Astrocyte (in vitro differentiated cells and primary cell): ENCODE measurements at regions not wholly inside any gene's neighbourhood (a gene's known extent, or its start where the extent isn't known, plus 50 kb on each side); places are given as distances from the start of the nearest gene placed in this dataset.

Experiments
- DNase-seq: peaks from one replicate; pipeline ENCODE4 v3.0.0-alpha.2; 2010; ENCODE audit warnings: low read depth
- FAIRE-seq: peaks from 2 replicates; lab custom pipeline; 2011; peaks lifted over from hg19 to GRCh38; lab: Jason Lieb, UNC
- H2AFZ ChIP-seq: 2 replicates; pipeline ENCODE4 v1.6.0; 2012; ENCODE audit warnings: low read depth, low read length, inconsistent platforms
- H3K27ac ChIP-seq: 2 replicates; pipeline ENCODE4 v1.5.1; 2011; ENCODE audit warnings: low read depth, low read length, inconsistent platforms
- H3K27me3 ChIP-seq: 2 replicates; pipeline ENCODE4 v1.6.0; 2011; ENCODE audit warnings: low read length, inconsistent platforms; ENCODE audit not compliant: insufficient read depth
- H3K36me3 ChIP-seq: 2 replicates; pipeline ENCODE4 v1.5.1; 2011; ENCODE audit warnings: low read length, inconsistent platforms; ENCODE audit not compliant: insufficient read depth
- H3K4me1 ChIP-seq: 2 replicates; pipeline ENCODE4 v1.5.1; 2011; ENCODE audit warnings: low read length, inconsistent platforms; ENCODE audit not compliant: insufficient read depth
- H3K4me2 ChIP-seq: 2 replicates; pipeline ENCODE4 v1.6.0; 2012; ENCODE audit warnings: low read length, inconsistent platforms
- H3K4me3 ChIP-seq: 2 replicates; pipeline ENCODE4 v1.5.1; 2011; ENCODE audit warnings: low read depth, mild to moderate bottlenecking, low read length, inconsistent platforms; ENCODE audit not compliant: insufficient read depth
- H3K79me2 ChIP-seq: 2 replicates; pipeline ENCODE4 v1.6.0; 2012; ENCODE audit warnings: mild to moderate bottlenecking, low read length, inconsistent platforms; ENCODE audit not compliant: insufficient read depth
- H3K9ac ChIP-seq: 2 replicates; pipeline ENCODE4 v1.6.0; 2012; ENCODE audit warnings: mild to moderate bottlenecking, low read length, inconsistent platforms
- H3K9me3 ChIP-seq: 2 replicates; pipeline ENCODE4 v1.5.1; 2012; ENCODE audit warnings: low read depth, mild to moderate bottlenecking, low read length, inconsistent platforms; ENCODE audit not compliant: insufficient read depth
- H4K20me1 ChIP-seq: 2 replicates; pipeline ENCODE4 v1.6.0; 2012; ENCODE audit warnings: low read length, inconsistent platforms; ENCODE audit not compliant: insufficient read depth
- H3K27ac Mint-ChIP-seq: one replicate; pipeline ENCODE4 v1.8.0; 2021; ENCODE audit warnings: mild to moderate bottlenecking, mixed read lengths; ENCODE audit not compliant: unreplicated experiment
- H3K27me3 Mint-ChIP-seq: one replicate; pipeline ENCODE4 v1.8.0; 2021; ENCODE audit warnings: low read depth, mixed read lengths; ENCODE audit not compliant: unreplicated experiment
- H3K36me3 Mint-ChIP-seq: one replicate; pipeline ENCODE4 v1.8.0; 2021; ENCODE audit warnings: low read depth, mixed read lengths; ENCODE audit not compliant: unreplicated experiment
- H3K4me1 Mint-ChIP-seq: one replicate; pipeline ENCODE4 v1.8.0; 2021; ENCODE audit warnings: low read depth, mixed read lengths; ENCODE audit not compliant: unreplicated experiment
- H3K4me3 Mint-ChIP-seq: one replicate; pipeline ENCODE4 v1.8.0; 2021; ENCODE audit warnings: mild to moderate bottlenecking, moderate library complexity, mixed read lengths; ENCODE audit not compliant: unreplicated experiment
- H3K9me3 Mint-ChIP-seq: one replicate; pipeline ENCODE4 v1.8.0; 2021; ENCODE audit warnings: mild to moderate bottlenecking, mixed read lengths; ENCODE audit not compliant: unreplicated experiment
- CTCF ChIP-seq: IDR thresholded peaks from 2 replicates; pipeline ENCODE4 v1.5.1; 2011; ENCODE audit warnings: low read depth, mild to moderate bottlenecking, inconsistent platforms, low read length, moderate library complexity; ENCODE audit not compliant: insufficient read depth
- EZH2 ChIP-seq: IDR thresholded peaks from 2 replicates; pipeline ENCODE4 v1.6.1; 2012; ENCODE audit warnings: mild to moderate bottlenecking, low read length, inconsistent platforms; ENCODE audit not compliant: insufficient read depth

- TF ChIP-seq CTCF (no peak), EZH2 (no peak)
- no peak overlapping the region for H3K4me3 ChIP-seq
- no peaks in the 10 kb centered on the region for H3K36me3 ChIP-seq
- no peak overlapping the region for H3K9ac ChIP-seq
- no peak overlapping the region for H3K27ac Mint-ChIP-seq
- H3K4me1 ChIP-seq = no peaks in the 10 kb centered on the region
- no peaks in the 10 kb centered on the region for H3K27me3 ChIP-seq
- no peaks in the 10 kb centered on the region for H3K36me3 Mint-ChIP-seq
- H3K79me2 ChIP-seq = no peaks in the 10 kb centered on the region
- no peaks in the 10 kb centered on the region for H3K9me3 ChIP-seq
- no peak overlapping the region for H2AFZ ChIP-seq
- H3K9me3 Mint-ChIP-seq = peaks cover 7% of the 10 kb centered on the region
- H3K4me2 ChIP-seq = no peak overlapping the region
- DNase-seq (no peak), FAIRE-seq (peak; percentile 82)
- H3K4me1 Mint-ChIP-seq = no peaks in the 10 kb centered on the region
- no peak overlapping the region for H3K4me3 Mint-ChIP-seq
- H3K27me3 Mint-ChIP-seq = no peaks in the 10 kb centered on the region
- H4K20me1 ChIP-seq = no peaks in the 10 kb centered on the region
- H3K27ac ChIP-seq = no peak overlapping the region
Observed at GRCh38 chrX:139234898-139235297, 295.6 kb upstream of the F9 start.

DNA sequence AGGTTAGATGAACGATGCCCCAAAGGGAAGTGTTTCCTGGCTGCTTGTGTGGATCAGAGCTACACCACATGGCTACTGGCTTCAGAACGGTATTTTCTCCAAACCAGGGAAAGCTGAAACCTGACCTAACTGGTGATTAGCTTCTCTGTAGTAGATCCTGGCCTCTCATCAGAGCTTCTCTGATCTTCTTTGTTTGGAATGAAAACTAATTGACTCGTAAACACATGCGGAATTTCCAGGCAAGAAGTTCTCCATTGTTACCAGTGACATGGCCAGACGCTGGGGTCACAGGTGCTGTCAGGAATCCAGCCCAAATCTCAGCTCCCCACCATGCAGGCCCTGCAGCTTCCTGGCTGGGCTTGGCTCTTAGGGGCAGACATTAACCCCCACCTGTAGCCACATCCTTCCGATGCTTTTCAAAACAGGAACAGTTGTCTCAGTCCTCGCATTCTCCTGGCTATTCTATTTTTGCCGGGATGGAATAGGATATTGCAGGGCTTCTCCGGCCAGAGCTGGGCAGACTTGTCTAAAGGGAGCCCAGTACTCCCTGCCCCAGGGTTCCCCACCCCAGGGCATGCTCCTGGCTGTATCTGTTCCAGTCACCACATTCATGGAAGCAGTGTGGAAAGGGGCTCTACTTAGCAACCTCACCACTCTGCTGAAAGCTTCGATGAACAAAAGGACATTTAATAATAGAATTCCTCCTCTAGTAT is 305.4 kb upstream of the F9 start:
- no peak overlapping the region for H3K9ac ChIP-seq
- H3K4me1 ChIP-seq = no peaks in the 10 kb centered on the region
- H3K9me3 Mint-ChIP-seq = peaks cover 2% of the 10 kb centered on the region
- H4K20me1 ChIP-seq = no peaks in the 10 kb centered on the region
- FAIRE-seq (peak; percentile 82), DNase-seq (no peak)
- H3K27ac Mint-ChIP-seq = no peak overlapping the region
- no peaks in the 10 kb centered on the region for H3K79me2 ChIP-seq
- H3K36me3 Mint-ChIP-seq = no peaks in the 10 kb centered on the region
- H3K9me3 ChIP-seq = no peaks in the 10 kb centered on the region
- no peaks in the 10 kb centered on the region for H3K36me3 ChIP-seq
- TF ChIP-seq CTCF (no peak), EZH2 (no peak)
- no peak overlapping the region for H3K4me3 ChIP-seq
- no peak overlapping the region for H3K27ac ChIP-seq
- H3K4me2 ChIP-seq = no peak overlapping the region
- H3K4me3 Mint-ChIP-seq = no peak overlapping the region
- H3K4me1 Mint-ChIP-seq = peaks cover 3% of the 10 kb centered on the region
- peaks cover 3% of the 10 kb centered on the region for H3K27me3 Mint-ChIP-seq
- no peaks in the 10 kb centered on the region for H3K27me3 ChIP-seq
- no peak overlapping the region for H2AFZ ChIP-seq

- Histone ChIP-seq H3K4me1 (no peaks in the 10 kb centered on the region), H3K36me3 (no peaks in the 10 kb centered on the region), H3K79me2 (no peaks in the 10 kb centered on the region), H4K20me1 (no peaks in the 10 kb centered on the region), H3K4me3 (no peak overlapping the region), H3K9me3 (no peaks in the 10 kb centered on the region), H3K9ac (no peak overlapping the region), H3K4me2 (no peak overlapping the region), H3K27me3 (no peaks in the 10 kb centered on the region), H3K27ac (no peak overlapping the region), H2AFZ (no peak overlapping the region)
- TF ChIP-seq CTCF (no peak), EZH2 (no peak)
- H3K36me3 Mint-ChIP-seq = no peaks in the 10 kb centered on the region
- FAIRE-seq = no peak
- peaks cover 2% of the 10 kb centered on the region for H3K9me3 Mint-ChIP-seq
- H3K27me3 Mint-ChIP-seq = peaks cover 3% of the 10 kb centered on the region
- DNase-seq = no peak
- no peaks in the 10 kb centered on the region for H3K4me1 Mint-ChIP-seq
- H3K27ac Mint-ChIP-seq = no peak overlapping the region
- H3K4me3 Mint-ChIP-seq = no peak overlapping the region
Observed at GRCh38 chrX:139222511-139223200, 307.9 kb upstream of the F9 start.
